NCI-H2196 treated with DMSO at 0.1 percent for 48 hours (cell line): ENCODE measurements at regions not wholly inside any gene's neighbourhood (a gene's known extent, or its start where the extent isn't known, plus 50 kb on each side); places are given as distances from the start of the nearest gene placed in this dataset.

Source experiments
- DNase-seq: peaks from one replicate; lab custom pipeline; 2025; ENCODE audit not compliant: unreplicated experiment; lab: John Stamatoyannopoulos, UW

GRCh38 chr17:72402727-72403210, 281.9 kb downstream of the SOX9 start:
- DNase-seq = no peak

DNA sequence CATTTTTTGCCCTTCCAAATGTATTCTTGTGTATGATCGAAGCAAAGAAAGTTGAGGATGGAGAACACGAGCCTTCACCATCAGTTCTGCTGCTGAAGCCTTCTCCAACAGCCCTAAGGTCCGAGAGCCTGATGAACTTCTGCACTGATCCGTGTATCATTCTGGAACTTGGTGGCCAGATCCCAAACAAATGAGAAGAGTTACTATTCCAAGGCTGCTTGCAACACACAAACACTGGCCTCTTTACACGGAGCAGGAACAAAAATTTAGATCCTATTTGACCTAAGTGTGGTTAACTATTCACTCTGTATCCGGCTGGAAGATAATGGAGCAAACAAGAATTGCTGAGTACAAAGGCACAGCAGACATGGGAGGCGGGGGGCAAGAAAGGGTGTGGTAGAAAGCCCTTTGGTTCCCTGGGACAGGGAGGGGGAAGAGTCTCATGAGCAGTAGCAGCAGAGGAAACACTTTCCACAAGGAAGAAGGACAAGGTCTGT, 282.9 kb downstream of the SOX9 start:
- no peak for DNase-seq

GRCh38 chr17:72404872-72405271, 284.1 kb downstream of the SOX9 start:
- no peak for DNase-seq

DNA sequence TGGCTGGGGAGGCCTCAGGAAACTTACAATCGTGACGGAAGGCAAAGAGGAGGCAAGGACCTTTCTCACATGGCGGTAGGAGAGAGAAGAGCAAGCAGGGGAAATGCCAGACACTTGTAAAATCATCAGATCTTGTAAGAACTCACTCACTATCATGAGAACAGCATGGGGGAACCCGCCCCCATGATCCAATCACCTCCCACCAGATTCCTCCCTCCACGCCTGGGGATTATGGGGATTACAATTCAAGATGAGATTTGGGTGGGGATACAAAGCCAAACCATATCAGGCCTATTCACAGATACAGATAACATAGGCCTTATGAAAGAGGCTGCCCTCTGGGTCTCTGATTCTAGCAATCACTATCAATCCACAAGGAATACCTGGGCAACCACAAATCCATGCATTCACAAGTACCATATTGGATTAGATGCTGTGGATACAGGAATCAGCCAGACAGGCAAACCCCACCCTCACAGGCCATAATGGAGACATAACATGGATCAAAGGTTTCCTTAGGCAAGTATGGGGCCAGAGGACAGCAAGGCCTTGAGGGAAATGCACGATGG, 284.9 kb downstream of the SOX9 start:
- DNase-seq = no peak

- no peak for DNase-seq
Measured at GRCh38 chr17:72406498-72406897, 285.7 kb downstream of the SOX9 start.

GRCh38 chr17:72407336-72407909, 286.6 kb downstream of the SOX9 start:
- peak; percentile 90 for DNase-seq

GRCh38 chr17:72407931-72408330, 287.1 kb downstream of the SOX9 start:
- DNase-seq = no peak

DNA sequence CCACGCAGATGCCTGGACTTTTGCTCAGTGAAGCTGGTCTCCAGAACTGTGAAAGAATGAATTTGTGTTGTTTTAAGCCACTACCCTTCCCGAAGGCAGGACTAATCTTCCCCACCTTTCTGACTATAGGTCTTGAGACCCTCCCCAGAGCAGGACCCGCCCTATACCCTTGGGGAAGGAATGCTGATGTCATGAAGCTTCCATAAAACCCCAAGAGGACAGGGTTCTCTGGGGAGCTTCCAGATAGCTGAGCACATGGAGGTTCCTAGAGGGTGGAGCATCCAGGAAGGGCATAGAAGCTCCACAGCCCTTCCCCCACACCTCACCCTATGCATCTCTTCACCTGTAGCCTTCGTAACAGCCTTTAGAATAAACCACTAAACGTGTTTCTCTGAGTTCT, 287.8 kb downstream of the SOX9 start:
- DNase-seq = no peak

DNA sequence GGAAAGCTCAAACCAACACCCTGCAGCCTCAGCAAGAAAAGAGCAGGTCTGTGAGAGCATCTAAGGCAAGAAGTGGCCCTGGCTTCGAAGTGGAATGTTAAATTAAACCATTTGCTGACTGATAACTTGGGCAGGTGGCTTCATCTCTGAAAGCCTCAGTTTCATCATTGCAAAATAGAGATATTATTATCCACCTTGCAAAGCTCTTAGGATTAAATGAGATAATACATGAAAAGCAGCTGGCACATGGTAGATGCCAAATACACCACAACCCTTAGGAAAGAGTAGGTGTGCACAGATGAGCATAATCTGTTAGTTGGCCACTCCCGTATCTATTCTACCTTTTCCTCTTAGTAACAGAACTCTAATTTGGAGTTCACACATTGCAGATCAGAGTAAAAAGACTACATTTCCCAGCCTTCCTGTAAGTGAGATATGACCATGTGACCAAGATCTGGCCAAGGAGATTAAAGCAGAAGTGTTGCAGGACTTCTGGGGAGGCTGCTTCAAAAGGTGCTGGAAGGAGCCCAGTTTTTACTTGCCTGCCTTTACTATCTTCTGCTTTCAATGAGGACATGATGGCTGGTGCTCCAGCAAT, 288.7 kb downstream of the SOX9 start:
- no peak for DNase-seq

DNA sequence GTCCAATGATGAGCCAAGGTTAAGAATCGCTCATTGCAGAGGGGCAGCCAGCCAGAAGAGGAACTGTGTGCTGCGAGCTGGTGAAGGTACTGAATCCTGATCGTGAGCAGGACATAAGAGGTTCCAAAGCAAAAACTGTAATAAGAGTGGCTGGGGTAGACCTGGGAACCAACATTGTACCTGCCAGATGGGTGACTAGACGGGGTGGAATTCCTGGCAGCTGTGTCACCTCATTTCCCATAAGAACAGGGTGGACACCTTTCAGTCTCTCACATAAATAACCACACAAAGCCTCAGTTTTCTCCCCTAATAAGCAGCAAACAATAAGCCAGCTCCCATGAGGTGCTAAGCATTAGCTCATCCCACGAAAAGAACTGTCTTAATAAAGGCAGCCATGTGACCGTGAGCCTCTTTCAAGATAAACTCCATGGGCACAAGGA, 290.3 kb downstream of the SOX9 start:
- no peak for DNase-seq

DNA sequence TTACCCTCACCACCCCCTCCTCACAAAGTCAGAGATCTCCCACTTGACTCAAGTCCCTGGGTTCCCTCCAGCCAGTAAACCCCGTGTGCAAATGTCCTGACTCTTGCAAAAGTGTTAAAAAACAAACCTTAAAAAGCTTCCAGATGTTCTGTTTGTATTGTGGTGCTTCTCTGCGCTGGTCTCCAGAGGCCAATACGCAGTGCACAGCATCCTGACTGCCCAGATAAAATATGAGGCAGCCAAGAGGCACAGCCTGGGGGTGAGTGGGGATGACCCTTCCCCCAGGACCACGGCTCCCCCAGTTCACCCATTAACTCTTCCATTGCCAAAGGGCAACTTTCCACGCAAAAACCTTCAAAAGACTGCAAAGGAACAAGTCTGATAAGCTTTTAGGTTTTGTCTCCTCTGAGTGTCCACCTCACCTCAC, 291.8 kb downstream of the SOX9 start:
- DNase-seq = no peak

- DNase-seq = no peak
Measured at GRCh38 chr17:72413077-72414031, 292.5 kb downstream of the SOX9 start.

GRCh38 chr17:72414032-72414396, 293.2 kb downstream of the SOX9 start:
- no peak for DNase-seq

DNA sequence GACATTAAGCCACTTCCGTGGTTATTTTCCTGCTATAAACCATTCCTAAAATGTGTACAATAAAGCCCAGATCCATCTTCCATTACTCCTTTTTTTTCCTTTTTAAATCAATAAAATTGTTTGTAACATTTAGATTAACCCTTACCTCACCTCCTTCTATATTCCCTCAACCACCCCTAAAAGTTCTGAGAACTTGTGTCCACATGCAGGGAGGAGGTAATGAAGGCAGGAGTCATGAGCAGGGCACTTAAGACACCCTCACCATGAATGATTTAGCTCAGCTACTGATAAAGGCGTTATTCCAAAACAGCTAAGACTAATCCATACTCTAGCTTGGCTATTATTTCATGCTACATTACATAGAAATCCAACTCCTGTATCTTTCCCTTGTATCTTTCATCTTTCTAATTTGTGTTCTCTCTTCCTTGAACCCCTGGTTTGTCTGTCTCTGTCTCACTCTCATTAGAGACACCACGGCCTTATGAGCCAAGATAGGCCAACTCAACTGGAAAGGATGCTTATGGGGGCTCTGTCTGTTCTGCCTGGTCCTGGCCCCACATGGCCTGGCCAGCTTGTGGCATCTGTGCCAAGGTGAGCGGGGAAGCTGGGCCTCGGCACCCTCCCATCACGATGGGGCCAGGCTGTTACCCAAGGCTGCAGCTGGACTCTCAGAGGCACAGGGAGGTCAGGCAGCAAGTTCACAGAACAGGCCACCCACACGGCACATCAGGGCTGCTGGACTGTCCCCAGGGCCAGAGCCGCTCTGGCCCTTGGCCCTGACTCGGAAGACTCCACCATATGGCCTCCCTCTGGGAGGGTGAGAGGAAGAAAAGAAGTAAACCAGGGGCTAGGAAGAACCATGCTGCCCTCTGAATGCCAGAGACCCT, 294.4 kb downstream of the SOX9 start:
- DNase-seq = no peak

DNA sequence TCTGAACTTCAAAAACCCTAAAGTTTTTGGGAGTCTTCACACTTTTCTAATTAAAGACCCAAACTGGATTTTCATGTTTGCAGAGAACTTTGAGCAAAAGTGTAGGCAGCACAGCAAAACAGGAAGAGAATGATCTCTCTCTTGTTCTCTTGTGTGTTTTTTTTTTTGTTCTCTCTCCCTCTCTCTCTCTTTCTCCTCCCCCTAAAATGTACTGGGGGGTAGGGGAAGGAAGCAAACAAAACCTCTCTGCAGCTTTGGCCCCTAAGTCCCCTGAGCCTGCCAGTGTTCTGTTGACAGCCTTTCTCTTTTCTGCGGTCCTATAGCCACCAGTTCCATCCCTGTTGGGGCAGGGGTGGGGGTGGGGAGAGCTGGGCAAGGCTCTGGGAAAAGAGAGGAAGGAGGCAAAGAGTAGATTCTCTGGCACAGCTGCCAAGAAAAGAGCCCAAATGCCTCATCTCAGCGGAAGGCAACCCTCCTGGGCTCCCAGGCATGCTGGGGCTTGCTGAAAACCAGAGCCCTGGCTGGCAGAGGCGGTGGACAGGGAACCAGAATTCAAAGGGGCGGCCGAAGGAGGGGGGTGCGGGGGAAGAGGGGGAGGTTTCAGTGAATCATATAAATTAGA, 295.3 kb downstream of the SOX9 start:
- DNase-seq = peak; percentile 93

DNA sequence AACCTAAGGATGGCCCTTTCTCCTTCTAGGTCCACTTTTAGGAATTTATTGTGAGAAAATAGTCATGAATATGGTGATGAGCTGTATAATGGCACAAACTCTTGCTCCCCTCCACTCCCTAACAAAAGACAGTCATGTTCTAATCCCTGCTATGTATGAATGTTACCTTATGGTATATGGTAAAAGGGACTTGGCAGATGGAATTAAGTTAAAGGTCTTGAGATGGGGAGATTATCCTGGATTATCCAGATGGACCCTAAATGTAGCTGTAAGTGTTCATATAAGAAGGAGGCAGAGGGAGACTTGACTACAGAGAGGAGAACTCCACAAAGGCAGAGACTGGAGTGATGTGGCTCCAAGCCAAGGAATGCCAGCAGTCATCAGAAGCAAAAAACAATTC, 296.1 kb downstream of the SOX9 start:
- DNase-seq = no peak

GRCh38 chr17:72417627-72418026, 296.8 kb downstream of the SOX9 start:
- DNase-seq = no peak

DNA sequence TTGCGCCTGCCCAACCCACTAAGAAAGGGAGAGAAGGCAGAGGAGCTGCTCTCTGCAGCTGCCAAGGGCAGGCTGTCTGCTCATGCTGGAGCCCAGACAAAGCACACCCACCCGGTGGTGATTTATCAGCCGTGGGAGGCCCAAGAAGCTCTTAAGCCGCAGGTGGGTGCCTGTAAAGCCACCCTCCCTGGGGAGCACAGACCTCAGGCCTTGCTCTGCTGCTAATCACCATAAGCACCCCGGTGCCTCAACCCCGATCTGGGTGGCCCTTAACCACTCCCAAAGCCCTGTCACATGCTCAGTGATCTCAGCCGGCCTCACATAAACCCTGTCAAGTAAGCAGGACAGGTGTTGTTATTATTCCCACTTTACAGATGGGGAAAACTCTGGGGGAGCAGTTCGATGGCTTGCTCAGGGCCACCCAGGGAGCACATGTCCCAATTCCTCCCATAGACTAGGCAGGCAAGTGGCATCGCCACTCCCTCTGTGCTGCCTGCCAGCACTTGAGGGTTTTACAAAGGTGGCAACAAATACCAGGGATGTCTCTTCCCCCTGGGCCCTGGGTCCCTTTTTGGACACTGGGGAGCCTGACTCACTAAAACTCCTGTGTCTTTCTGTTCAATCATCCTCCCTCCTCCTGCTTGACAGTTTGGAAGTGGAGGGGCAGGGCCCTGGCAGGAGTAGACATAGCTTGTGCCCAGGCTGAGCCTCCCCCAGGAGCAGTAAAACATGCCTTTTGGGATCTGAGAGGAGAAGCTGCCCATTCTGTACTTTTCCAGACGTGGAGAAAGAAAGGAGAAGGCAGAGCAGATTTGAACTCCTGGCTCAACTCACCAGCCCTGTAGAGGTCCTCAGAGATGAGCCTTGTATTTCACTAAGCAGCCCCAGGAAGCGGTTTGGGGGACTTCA, 299.3 kb downstream of the SOX9 start:
- no peak for DNase-seq

- no peak for DNase-seq
Measured at GRCh38 chr17:72420775-72421127, 299.9 kb downstream of the SOX9 start.
